Endothelial cell of umbilical vein (primary cell): ENCODE measurements at regions not wholly inside any gene's neighbourhood (a gene's known extent, or its start where the extent isn't known, plus 50 kb on each side); places are given as distances from the start of the nearest gene placed in this dataset.

Source experiments
- BruUV-seq: library from RNA; stranded (reverse); fragments of 400-500 nt; replicated peaks from 2 replicates; lab custom pipeline; 2021; lab: Mats Ljungman, UMichigan
- CTCF ChIA-PET: fragments of 300-600, 350-600 bp; sonication (Branson Sonifier 250); formaldehyde crosslinking; loops from one replicate; lab custom pipeline; 2021; ENCODE audit warnings: antibody characterized with exemption, inconsistent platforms; lab: Charles Lee
- POLR2A ChIA-PET: fragments of 300-600, 350-600 bp; sonication (Branson Sonifier 250); formaldehyde crosslinking; loops from one replicate; lab custom pipeline; 2021; ENCODE audit warnings: antibody characterized with exemption, inconsistent platforms; lab: Charles Lee
- DNase-seq: peaks from one replicate; pipeline ENCODE4 v3.0.0-alpha.2; 2011; ENCODE audit warnings: low read depth, low spot score
- FAIRE-seq: peaks from 2 replicates; lab custom pipeline; 2011; peaks lifted over from hg19 to GRCh38; lab: Jason Lieb, UNC
- H2AFZ ChIP-seq: 2 replicates; pipeline ENCODE4 v1.6.0; 2012; ENCODE audit warnings: low read depth, low read length, control low read depth, inconsistent platforms
- H3K27ac ChIP-seq: 2 replicates; pipeline ENCODE4 v1.5.1; 2011; ENCODE audit warnings: low read depth, mild to moderate bottlenecking, control low read depth, low read length, moderate library complexity; ENCODE audit not compliant: insufficient read depth
- H3K27me3 ChIP-seq, 2 experiments: 2 replicates each; pipeline versions ENCODE4 v1.6.0 to v1.6.1; 2011; ENCODE audit warnings: low read length in 2 of 2, mixed read lengths in 1 of 2; ENCODE audit not compliant: control insufficient read depth in 2 of 2, insufficient read depth in 2 of 2
- H3K36me3 ChIP-seq, 2 experiments: 2 replicates in 1 of 2; 3 replicates in 1 of 2; pipeline ENCODE4 v1.5.1; 2011; ENCODE audit warnings: low read length in 2 of 2, mild to moderate bottlenecking in 1 of 2, moderate library complexity in 1 of 2; ENCODE audit not compliant: control insufficient read depth in 2 of 2, insufficient read depth in 2 of 2; ENCODE audit errors: extremely low read depth in 1 of 2
- H3K4me1 ChIP-seq: 3 replicates; pipeline ENCODE4 v1.5.1; 2011; ENCODE audit warnings: mild to moderate bottlenecking, low read length; ENCODE audit not compliant: control insufficient read depth, insufficient read depth; ENCODE audit errors: extremely low read depth
- H3K4me2 ChIP-seq: 2 replicates; pipeline ENCODE4 v1.6.1; 2011; ENCODE audit warnings: low read length, control low read depth, mixed read lengths; ENCODE audit not compliant: insufficient read depth
- H3K4me3 ChIP-seq, 3 experiments: fragments of 200-600 bp in 1 of 3; sonication (generic), shearing (Covaris generic) in 1 of 3; replicated peaks in 1 of 3; 2 replicates each; pipeline ENCODE4 v1.5.1; 2011 to 2016; ENCODE audit warnings: control low read depth in 3 of 3, low read length in 3 of 3, mild to moderate bottlenecking in 2 of 3, inconsistent platforms in 1 of 3, low read depth in 1 of 3, moderate library complexity in 1 of 3; ENCODE audit not compliant: insufficient read depth in 1 of 3
- H3K79me2 ChIP-seq: 2 replicates; pipeline ENCODE4 v1.6.0; 2012; ENCODE audit warnings: low read length, inconsistent platforms; ENCODE audit not compliant: control insufficient read depth, insufficient read depth
- H3K9ac ChIP-seq: replicated peaks from 2 replicates; pipeline ENCODE3; 2011; ENCODE audit warnings: low read length, control low read depth; ENCODE audit not compliant: insufficient read depth; ENCODE audit errors: extremely low read depth
- H3K9me1 ChIP-seq: replicated peaks from 3 replicates; pipeline ENCODE4 v1.6.0; 2011; ENCODE audit warnings: mild to moderate bottlenecking, low read length; ENCODE audit not compliant: control insufficient read depth, insufficient read depth; ENCODE audit errors: extremely low read depth
- H3K9me3 ChIP-seq: replicated peaks from 2 replicates; pipeline ENCODE4 v1.5.1; 2012; ENCODE audit warnings: low read length, inconsistent platforms; ENCODE audit not compliant: control insufficient read depth, insufficient read depth
- H4K20me1 ChIP-seq: replicated peaks from 2 replicates; pipeline ENCODE3; 2011; ENCODE audit warnings: mild to moderate bottlenecking, low read length; ENCODE audit not compliant: control insufficient read depth, insufficient read depth; ENCODE audit errors: extremely low read depth
- EZH2 ChIP-seq: IDR thresholded peaks from 2 replicates; pipeline ENCODE4 v1.6.1; 2012; ENCODE audit warnings: borderline replicate concordance, low read depth, mild to moderate bottlenecking, moderate library complexity, low read length, inconsistent platforms; ENCODE audit not compliant: severe bottlenecking
- FOS ChIP-seq: IDR thresholded peaks from 2 replicates; pipeline ENCODE4 v1.6.1; 2011; ENCODE audit warnings: mild to moderate bottlenecking, low read length, moderate library complexity, borderline replicate concordance; ENCODE audit not compliant: insufficient read depth
- GATA2 ChIP-seq: IDR thresholded peaks from 2 replicates; pipeline ENCODE4 v1.7.0; 2011; ENCODE audit warnings: low read depth, mild to moderate bottlenecking, moderate library complexity, mixed read lengths, low read length; ENCODE audit not compliant: insufficient read length, insufficient read depth
- JUN ChIP-seq: IDR thresholded peaks from 2 replicates; pipeline ENCODE4 v1.6.1; 2011; ENCODE audit warnings: borderline replicate concordance, low read depth; ENCODE audit not compliant: insufficient read length, insufficient read depth
- MYC ChIP-seq: IDR thresholded peaks from one replicate; pipeline ENCODE4 v1.6.1; 2011; ENCODE audit warnings: mild to moderate bottlenecking, low read depth, low read length
- POLR2A ChIP-seq: IDR thresholded peaks from 2 replicates; pipeline ENCODE4 v1.6.1; 2012; ENCODE audit warnings: low read depth, mild to moderate bottlenecking, control low read depth, low read length
- POLR2AphosphoS5 ChIP-seq: IDR thresholded peaks from 2 replicates; pipeline ENCODE4 v1.6.1; 2012; ENCODE audit warnings: low read depth, mild to moderate bottlenecking, control low read depth, low read length, moderate library complexity; ENCODE audit not compliant: insufficient read depth
- dilution Hi-C: fragments of 300-500 bp; cut with MboI; formaldehyde crosslinking; loops from one replicate; pipeline ENCODE4 v1.15.0; 2019; ENCODE audit warnings: low sequenced_read_pairs; ENCODE audit not compliant: extremely low pct_ligation_motif_present
- intact Hi-C: fragments of 100-400 bp; cut with micrococcal nuclease; formaldehyde crosslinking; loops from one replicate; pipeline ENCODE4 v1.10.0; 2022
- TF ChIP-seq, protein P1 (sequence below): IDR thresholded peaks from 2 replicates; pipeline ENCODE4 v1.6.1; 2011; ENCODE audit not compliant: insufficient read depth, insufficient read length
- TF ChIP-seq, protein P2 (sequence below), 2 donors: IDR thresholded peaks; 1 replicate in 1 of 2; 2 replicates in 1 of 2; pipeline ENCODE4 v1.5.1; 2011; ENCODE audit warnings: low read length in 2 of 2, mild to moderate bottlenecking in 2 of 2, moderate library complexity in 2 of 2, control low read depth in 1 of 2, inconsistent platforms in 1 of 2, low read depth in 1 of 2; ENCODE audit not compliant: insufficient read depth in 1 of 2; ENCODE audit errors: extremely low read depth in 1 of 2

DNA sequence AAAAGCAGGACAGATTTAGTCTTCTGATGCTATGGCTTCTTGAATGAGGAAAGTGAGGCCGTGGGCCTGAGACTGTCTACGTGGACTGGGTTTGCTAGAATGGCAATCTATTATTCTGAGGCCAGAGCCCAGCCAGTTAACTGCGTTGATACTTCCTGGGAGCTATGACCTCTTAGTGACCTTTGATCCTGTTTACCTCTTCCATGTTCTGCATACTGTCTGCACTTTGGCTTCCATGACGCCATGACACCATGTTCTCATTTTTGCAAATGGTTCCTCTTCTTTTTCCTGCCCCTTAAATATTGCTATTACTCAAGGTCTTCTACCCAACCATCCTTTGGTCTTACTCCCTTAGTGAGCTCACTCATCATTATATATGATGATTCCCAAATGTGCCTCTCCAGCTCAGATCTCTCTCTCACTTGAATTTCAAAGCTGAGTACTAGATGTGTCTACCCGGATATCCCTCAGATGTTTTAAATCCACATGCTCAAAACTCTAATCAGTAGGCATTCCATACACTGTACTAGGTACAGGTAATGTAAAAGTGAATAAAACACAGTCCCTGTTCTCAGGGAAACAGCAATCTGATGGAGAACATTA is 66.1 kb upstream of the ATP1A1 start:
- intact Hi-C loops = no loop called here
- ChIA-PET POLR2A (no interaction called here), CTCF (no interaction called here)
- BruUV-seq = no TSS peak
- TF ChIP-seq POLR2A (no peak), MYC (no peak), FOS (no peak)
- TF ChIP-seq, protein P1, sequence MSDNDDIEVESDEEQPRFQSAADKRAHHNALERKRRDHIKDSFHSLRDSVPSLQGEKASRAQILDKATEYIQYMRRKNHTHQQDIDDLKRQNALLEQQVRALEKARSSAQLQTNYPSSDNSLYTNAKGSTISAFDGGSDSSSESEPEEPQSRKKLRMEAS = no peak
- Histone ChIP-seq H3K4me1 (no peaks in the 10 kb centered on the region), H3K9me1 (no peaks in the 10 kb centered on the region), H3K9ac (no peak overlapping the region), H3K4me3 (no peak overlapping the region), H3K27ac (no peak overlapping the region), H2AFZ (no peak overlapping the region), H3K79me2 (no peaks in the 10 kb centered on the region), H3K4me2 (no peak overlapping the region), H3K36me3 (no peaks in the 10 kb centered on the region), H3K27me3 (peaks cover 0 to 5% of the 10 kb centered on the region in 2 experiments), H3K9me3 (no peaks in the 10 kb centered on the region), H4K20me1 (no peaks in the 10 kb centered on the region)
- DNase-seq (no peak), FAIRE-seq (no peak)
- dilution Hi-C loops = no loop called here

DNA sequence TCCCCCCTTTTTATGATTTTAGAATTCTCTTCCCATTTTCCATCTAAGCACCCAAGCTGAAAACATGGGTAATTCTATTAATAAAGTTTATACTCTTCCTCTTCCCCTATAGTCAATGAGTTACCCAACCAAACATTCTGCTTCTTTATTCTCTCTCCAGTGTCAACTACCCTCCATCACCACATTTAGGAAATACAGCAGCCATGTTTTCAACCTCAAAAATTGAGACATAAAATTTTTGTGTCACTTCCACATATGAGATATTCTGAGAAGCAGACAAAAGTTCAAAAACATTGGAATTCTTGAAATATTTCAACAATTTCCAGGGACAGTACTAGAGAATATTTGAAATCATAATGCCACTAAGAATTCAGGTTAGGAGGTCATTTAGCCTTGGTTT is 64.8 kb upstream of the ATP1A1 start:
- no TSS peak for BruUV-seq
- H3K4me1 ChIP-seq = no peaks in the 10 kb centered on the region
- H3K79me2 ChIP-seq = no peaks in the 10 kb centered on the region
- no peaks in the 10 kb centered on the region for H4K20me1 ChIP-seq
- H3K27ac ChIP-seq = no peak overlapping the region
- H3K9me3 ChIP-seq = no peaks in the 10 kb centered on the region
- intact Hi-C loops = no loop called here
- dilution Hi-C loops = no loop called here
- no peak overlapping the region for H3K4me3 ChIP-seq
- H3K9me1 ChIP-seq = no peaks in the 10 kb centered on the region
- no peak overlapping the region for H3K4me2 ChIP-seq
- peaks cover 0 to 5% of the 10 kb centered on the region in 2 experiments for H3K27me3 ChIP-seq
- H3K36me3 ChIP-seq = no peaks in the 10 kb centered on the region
- no peak overlapping the region for H3K9ac ChIP-seq
- DNase-seq (no peak), FAIRE-seq (no peak)
- TF ChIP-seq EZH2 (no peak), MYC (no peak), FOS (no peak), GATA2 (no peak), JUN (no peak), POLR2A (no peak), POLR2AphosphoS5 (no peak)
- TF ChIP-seq, protein P2, sequence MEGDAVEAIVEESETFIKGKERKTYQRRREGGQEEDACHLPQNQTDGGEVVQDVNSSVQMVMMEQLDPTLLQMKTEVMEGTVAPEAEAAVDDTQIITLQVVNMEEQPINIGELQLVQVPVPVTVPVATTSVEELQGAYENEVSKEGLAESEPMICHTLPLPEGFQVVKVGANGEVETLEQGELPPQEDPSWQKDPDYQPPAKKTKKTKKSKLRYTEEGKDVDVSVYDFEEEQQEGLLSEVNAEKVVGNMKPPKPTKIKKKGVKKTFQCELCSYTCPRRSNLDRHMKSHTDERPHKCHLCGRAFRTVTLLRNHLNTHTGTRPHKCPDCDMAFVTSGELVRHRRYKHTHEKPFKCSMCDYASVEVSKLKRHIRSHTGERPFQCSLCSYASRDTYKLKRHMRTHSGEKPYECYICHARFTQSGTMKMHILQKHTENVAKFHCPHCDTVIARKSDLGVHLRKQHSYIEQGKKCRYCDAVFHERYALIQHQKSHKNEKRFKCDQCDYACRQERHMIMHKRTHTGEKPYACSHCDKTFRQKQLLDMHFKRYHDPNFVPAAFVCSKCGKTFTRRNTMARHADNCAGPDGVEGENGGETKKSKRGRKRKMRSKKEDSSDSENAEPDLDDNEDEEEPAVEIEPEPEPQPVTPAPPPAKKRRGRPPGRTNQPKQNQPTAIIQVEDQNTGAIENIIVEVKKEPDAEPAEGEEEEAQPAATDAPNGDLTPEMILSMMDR (IDR thresholded peaks at IDR 0.05; ENCODE audit: extremely low read depth in 1 of 2, insufficient read depth in 1 of 2, low read depth in 1 of 2, low read length in 2 of 2) = no peak
- TF ChIP-seq, protein P1 = no peak
- no peak overlapping the region for H2AFZ ChIP-seq
- CTCF ChIA-PET = no interaction called here
- POLR2A ChIA-PET = no interaction called here
